Ammon's horn (tissue), 1 donor: ENCODE measurements at regions not wholly inside any gene's neighbourhood (a gene's known extent, or its start where the extent isn't known, plus 50 kb on each side); places are given as distances from the start of the nearest gene placed in this dataset.

Source experiments
- DNase-seq: peaks from one replicate; pipeline ENCODE4 v3.0.0-alpha.2; 2016; ENCODE audit warnings: low spot score

- no peak for DNase-seq
Observed at GRCh38 chr17:65366102-65366844, 195.2 kb downstream of the AXIN2 start.

- no peak for DNase-seq
Observed at GRCh38 chr17:65365169-65365568, 196.3 kb downstream of the AXIN2 start.

DNA sequence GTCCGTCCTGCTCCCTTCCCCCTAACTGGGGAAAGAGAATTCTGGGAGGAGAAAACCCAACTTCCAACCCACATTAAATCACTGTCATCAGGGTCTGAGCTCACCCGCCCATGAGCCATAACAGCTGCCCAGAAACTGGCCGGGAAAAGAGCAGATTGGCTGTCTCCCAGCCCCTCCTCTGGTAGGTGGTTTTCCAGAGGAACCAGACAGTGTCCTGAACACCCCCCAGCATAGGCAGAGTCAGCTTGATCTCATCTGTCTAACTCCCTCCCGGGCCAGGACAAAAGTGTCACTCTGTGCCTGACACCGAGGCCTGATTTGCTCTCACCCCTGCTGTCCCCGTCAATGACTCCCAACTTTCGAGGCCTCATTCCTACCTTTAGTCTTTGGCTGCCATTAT is 197.0 kb downstream of the AXIN2 start:
- no peak for DNase-seq

GRCh38 chr17:65362826-65363225 is 198.6 kb downstream of the AXIN2 start:
- no peak for DNase-seq

DNA sequence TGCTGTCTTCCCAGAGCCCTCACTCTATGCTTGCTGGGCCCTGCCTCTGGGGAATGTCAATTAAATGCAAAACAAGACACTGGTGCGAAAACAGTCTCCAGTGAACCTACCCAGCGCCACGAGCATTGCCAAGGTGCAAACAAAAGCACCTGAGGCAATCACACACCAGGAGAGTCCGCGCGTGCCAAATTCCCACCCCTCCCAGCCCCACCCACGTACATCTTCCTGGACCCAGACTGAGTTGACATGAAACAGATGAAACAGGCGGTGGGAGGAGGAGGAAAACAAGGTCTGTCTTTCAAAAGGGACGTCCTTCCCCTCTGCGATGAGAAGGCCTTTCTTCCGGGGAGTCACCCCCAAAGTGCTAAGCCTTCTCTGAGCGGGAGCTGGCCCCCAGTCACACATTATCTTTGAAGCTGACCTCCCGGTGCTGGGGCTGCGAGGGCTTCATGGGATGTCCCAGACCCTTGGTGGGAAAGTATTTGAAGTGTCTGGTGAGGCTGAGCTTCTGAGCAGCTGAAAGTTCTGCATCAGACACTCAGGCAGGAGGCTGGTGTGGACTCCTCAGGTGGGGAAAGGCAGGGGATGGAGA is 200.4 kb downstream of the AXIN2 start:
- DNase-seq: no peak

- DNase-seq: no peak
Observed at GRCh38 chr17:65359016-65359415, 202.4 kb downstream of the AXIN2 start.

DNA sequence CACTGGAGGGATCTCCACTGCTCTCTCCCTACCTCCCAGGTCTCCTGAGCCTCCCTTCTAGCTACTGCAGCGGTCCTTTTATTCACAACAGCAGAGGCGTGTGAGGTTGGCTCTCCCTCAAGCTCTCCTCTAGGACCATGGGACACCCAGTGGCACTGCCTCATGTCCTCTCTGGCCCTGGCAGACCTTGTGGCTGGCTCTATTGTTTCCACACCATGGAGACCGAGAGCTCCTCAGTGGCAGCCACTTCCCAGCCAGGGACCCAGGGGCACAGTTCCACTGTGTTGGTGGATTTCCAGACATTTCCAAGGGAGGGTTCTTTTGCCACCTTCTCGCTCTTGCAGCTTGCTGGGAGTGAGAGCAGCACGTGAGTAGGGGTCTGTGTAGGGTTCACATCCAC is 204.9 kb downstream of the AXIN2 start:
- peak; percentile 42 for DNase-seq

DNA sequence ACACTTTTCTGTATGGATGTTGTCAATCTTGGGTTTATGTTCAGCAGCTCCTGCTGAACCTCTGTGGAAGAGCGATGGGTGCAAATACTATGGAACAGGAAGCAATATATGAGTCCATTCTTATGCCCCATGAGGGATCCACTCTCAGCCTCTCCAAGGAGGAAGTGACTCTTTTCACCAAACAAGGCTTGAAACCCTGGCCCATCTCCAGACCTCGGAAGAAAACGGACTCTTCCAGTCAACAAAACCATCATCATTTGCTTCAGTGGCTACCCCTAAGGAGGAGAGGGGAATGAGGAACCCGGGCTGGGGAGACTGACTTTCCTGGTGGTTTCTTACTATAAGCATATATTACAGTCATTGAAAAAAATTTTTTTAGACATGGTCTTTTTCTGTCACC is 206.2 kb downstream of the AXIN2 start:
- no peak for DNase-seq

DNA sequence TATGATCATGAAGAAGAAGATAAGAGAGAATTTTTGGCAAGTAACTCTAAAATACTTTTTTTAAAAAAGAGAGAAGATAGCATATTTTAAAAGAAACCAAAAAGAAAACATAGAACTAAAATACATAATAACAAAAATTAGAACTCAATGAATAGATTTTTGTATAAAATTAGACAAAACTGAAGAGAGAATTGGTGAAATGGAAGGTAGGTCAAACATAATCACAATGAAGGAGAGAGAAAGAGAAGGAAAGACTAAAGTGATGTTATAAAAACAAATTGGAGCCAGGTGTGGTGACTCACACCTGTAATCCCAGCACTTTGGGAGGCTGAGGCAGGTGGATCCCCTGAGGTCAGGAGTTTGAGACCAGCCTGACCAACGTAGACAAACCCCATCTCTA is 211.5 kb downstream of the AXIN2 start:
- no peak for DNase-seq

DNA sequence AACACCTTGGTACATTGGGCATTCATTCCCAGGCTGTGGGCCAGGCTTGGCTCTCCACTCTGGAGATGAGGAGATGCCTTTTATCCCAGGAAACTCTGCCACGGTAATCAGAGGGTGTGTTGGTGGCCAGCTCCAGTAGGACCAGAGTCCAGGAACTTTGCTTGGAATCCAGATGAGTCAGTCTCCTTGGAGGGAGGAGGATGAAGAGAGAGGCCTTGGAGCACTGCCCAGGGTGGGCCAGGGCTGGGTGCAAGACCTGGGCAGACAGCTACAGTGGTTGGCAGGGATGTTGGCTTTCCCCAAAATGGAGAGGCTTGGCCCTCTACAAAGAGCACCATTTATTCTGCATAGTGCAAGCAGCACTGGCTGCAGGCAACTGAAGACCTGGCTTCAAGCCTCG is 209.0 kb downstream of the RGS9 start:
- peak; percentile 53 for DNase-seq

DNA sequence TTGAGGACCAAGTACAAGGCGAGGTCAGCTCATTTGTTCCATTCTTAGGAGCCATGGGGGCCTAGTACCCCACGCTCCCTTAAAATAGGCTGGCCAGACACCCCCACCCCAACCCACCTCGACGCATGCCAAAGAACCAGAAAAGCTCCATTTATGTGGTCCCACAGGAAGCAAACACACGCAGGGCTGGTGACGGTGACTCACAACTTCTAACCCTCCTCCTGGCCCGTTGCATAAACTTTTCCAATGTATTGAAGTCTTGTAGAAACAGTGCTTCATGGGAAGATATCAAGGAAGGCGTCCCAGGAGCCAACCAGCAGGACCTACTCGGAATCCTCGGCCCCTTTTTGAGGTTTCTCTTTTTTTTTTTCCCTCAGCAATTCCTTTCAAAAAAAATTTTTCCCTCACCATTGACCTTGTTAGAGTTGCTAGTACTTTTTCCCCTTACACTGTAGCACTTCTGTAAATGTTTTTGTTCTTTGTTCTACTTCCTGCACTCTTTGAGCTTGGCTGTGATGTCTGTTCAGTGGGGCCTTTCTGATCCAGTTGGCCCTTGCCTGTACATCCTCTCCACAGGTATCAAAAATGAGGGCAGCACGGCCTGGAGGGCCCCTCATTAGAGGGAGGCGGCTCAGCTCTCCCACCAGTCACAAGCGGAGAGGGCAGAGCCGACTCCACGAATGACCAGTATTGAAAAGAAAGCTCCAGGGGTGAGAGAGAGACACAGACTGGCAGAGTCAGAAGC is 208.3 kb downstream of the RGS9 start:
- DNase-seq: no peak

GRCh38 chr17:65340401-65340800 is 203.2 kb downstream of the RGS9 start:
- DNase-seq: no peak

- DNase-seq: no peak
Observed at GRCh38 chr17:65334406-65334805, 197.2 kb downstream of the RGS9 start.

- no peak for DNase-seq
Observed at GRCh38 chr17:65332779-65333178, 195.6 kb downstream of the RGS9 start.

DNA sequence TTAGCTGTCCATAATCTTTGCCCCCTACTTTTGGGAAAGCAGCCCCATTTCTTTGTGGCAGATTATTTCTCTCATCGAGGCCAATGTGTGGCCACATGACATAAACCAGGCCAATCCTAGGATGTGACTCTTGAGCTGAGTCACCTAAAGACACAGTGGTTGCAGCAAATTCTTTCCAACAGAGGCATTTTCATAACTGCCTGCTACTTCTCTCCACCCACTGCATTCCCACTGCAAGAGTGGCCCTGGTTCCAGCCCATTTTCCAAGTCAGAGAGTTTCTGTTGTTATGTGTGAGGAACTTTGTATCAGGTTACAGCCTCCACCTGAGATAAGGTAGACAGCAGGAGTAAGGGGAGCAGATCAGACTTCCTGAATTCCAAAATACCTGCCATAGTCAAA is 195.2 kb downstream of the RGS9 start:
- DNase-seq: no peak

DNA sequence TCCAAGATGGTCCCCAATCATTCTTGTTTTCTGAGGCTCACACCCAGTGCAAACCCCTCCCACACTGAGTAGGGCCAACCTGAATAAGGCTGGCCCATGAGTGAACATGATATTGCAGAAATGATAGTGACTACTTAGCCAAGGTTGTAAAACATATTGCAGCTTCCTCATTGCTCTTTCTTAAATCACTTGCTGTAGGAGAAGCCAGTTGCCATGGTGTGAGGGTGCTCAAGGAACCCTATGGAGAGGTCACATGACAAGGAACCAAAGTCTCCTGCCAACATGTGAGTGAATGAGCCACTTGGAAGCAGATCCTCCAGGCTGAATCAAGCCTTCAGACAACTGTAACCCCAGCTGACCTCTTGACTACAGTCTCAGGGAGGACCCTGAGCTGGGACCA is 191.4 kb downstream of the RGS9 start:
- DNase-seq: no peak

DNA sequence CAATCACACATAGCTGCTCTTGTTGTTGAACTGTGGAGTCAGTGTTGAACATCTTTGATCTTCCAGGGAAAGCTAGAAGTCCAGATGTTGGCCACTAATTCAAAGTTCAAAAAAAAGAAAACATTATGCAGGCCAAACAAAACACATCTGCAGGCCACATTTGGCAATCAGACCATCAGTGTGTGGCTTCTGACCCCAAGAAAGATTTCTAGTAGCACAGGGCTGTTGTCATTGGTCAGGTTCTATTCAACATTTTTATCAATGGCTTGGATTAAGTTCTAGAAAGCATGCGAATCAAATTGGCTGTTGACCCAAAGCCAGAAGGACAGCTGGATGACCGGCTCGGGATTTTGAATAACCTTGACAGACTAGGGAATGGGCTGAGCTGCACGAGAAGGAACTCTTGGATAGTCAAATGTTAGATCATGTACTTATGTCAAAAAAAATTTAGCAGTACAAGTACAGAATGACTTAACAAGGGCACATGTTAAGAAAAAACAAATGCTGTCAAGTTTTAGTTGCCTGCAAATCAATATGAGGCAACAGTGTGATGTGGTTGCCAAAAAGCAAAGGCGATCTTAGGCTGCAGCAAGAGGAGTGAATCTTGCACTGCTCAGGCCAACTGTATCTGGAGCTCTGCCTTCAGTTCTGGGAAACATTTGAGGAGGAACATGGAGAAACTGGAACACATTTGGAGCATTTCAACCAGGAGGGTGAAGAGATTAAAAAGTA is 187.6 kb downstream of the RGS9 start:
- no peak for DNase-seq

- no peak for DNase-seq
Observed at GRCh38 chr17:65323049-65323448, 185.9 kb downstream of the RGS9 start.

DNA sequence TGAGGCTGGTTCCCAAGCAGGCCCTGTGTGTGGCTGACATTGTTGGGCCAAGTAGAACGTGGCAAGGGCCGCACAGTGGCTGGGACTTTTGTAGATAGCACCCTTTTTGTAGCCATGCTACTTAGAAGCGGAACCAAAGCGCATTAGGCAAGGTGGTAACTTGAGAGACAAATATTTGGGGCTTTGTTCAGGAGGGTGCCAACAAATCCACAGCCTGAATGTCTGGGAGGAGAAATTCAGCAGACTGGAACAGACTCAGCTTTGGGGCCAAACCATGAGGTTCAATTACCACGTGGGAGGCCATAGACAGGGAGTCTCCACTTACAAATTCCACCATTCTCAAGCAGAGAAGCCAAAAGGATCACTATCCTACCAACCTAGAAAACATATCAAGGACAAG is 183.7 kb downstream of the RGS9 start:
- DNase-seq: no peak

DNA sequence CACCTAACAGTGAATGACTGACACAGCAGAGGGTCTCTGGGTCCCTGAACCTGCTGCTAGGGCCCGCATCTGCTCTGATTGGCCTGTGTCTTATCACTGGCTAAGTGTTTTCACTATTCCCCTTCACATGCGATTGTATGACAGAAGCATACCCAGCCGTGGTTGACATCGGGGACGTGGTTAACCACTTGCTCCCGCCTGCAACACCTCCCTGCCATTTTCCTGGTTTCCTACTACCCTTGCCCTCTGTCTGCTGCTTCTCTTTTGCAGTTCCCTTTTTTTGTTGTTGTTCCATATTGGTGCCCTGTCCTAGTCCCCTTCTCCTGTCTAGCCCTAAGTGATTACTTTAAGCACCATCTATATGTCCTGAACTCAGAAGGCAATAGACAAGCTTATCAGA is 177.0 kb downstream of the RGS9 start:
- no peak for DNase-seq

- DNase-seq: no peak
Observed at GRCh38 chr17:65312718-65313377, 175.7 kb downstream of the RGS9 start.

DNA sequence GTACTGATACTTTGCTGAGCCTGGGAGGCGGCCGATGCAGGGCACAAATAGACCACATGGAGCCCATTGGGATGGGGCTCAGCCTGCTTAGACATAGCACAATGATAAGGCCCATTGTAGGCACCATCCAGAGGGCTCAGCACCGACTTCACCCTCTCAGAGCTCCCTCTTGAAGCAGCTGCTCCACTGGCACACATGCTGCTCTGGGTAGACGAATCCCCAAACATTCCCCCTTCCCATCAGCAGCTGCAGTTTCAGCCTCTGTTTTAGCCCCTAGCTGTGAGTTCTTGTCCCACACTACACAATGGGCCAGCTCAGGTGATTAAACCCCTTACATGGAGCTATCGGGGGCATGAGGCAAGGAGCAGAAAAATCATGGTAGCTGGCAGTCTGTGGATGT is 174.1 kb downstream of the RGS9 start:
- DNase-seq: no peak
